ENCODE measurements at regions not wholly inside any gene's neighbourhood (a gene's known extent, or its start where the extent isn't known, plus 50 kb on each side); places are given as distances from the start of the nearest gene placed in this dataset.

- Histone ChIP-seq H3K4me3 (no peak overlapping the region), H3K27ac (ENCODE audit: control insufficient read depth, insufficient read depth) (no peak overlapping the region), H3K4me1 (ENCODE audit: control insufficient read depth, insufficient read depth, low read length) (no peaks in the 10 kb centered on the region), H3K4me2 (ENCODE audit: control insufficient read depth, insufficient read depth) (no peak overlapping the region), H3K27me3 (replicated peaks in 1 of 2; ENCODE audit: control insufficient read depth in 2 of 2, insufficient read depth in 2 of 2, low read length in 1 of 2) (no peaks in the 10 kb centered on the region), H4K20me1 (ENCODE audit: control insufficient read depth, insufficient read depth) (no peaks in the 10 kb centered on the region), H3K9me3 (replicated peaks; ENCODE audit: control insufficient read depth, insufficient read depth, low read length) (no peaks in the 10 kb centered on the region; the same call in 1 of the 3 replicates), H3K36me3 (ENCODE audit: control insufficient read depth in 2 of 2, insufficient read depth in 2 of 2, low read length in 1 of 2) (no peaks in the 10 kb centered on the region), H3K9ac (ENCODE audit: control insufficient read depth, insufficient read depth, low read length) (no peak overlapping the region), H2AFZ (ENCODE audit: control insufficient read depth, low read depth, low read length) (no peak overlapping the region), H3K79me2 (ENCODE audit: control insufficient read depth, insufficient read depth, low read length) (no peaks in the 10 kb centered on the region)
- DNase-seq (ENCODE audit: low read depth, low spot score): no peak
- TF ChIP-seq HCFC1 (IDR thresholded peaks at IDR 0.05; ENCODE audit: low read length) (no peak), MAX (IDR thresholded peaks at IDR 0.05; ENCODE audit: low read depth, low read length) (no peak), ZNF687 (IDR thresholded peaks at IDR 0.05) (no peak), FOXK2 (IDR thresholded peaks at IDR 0.05) (no peak), CREM (IDR thresholded peaks at IDR 0.05; ENCODE audit: low read depth) (no peak), SP1 (IDR thresholded peaks at IDR 0.05; ENCODE audit: low read depth, low read length) (no peak), JUNB (IDR thresholded peaks at IDR 0.05) (no peak), CREB1 (IDR thresholded peaks at IDR 0.05; ENCODE audit: low read depth) (no peak), NR2C1 (IDR thresholded peaks at IDR 0.05) (no peak), KDM1A (IDR thresholded peaks at IDR 0.05; ENCODE audit: borderline replicate concordance) (no peak), ZNF217 (IDR thresholded peaks at IDR 0.05) (no peak), KAT2A (conservative IDR thresholded peaks at IDR 0.05; ENCODE audit: control insufficient read depth, low read depth, low read length) (no peak), GATAD2B (conservative IDR thresholded peaks at IDR 0.05; ENCODE audit: low read depth) (no peak), NRF1 (conservative IDR thresholded peaks at IDR 0.05; ENCODE audit: low read depth, low read length) (no peak)
- in situ Hi-C loops (cut with MboI) (no loop called here), intact Hi-C loops (cut with micrococcal nuclease; ENCODE audit: unreplicated experiment) (no loop called here)
- POLR2A ChIA-PET: no interaction called here
- no peak for ATAC-seq
- WGBS (ENCODE audit: insufficient coverage, insufficient replicate concordance, low lambda C conversion rate, missing lambda C conversion rate): 5% methylated on average over 1 of the region's 1 CpG
- SMC1A ChIA-PET (ENCODE audit: uncharacterized antibody, unreplicated experiment): interaction anchor here (1.9 to 2.3 kb wide), 2 partner anchors 8 to 11 kb away, joined by 4 to 6 read pairs; no protein-coding TSS in a partner anchor
- RAD21 ChIA-PET (ENCODE audit: unreplicated experiment): interaction anchor here (1.4 kb wide), 1 partner anchor 8 kb away, joined by 6 read pairs; no protein-coding TSS in a partner anchor
- BruUV-seq (replicated peaks): no TSS peak
- CTCF ChIA-PET: interaction anchor here (1.1 to 3.4 kb wide), 3 partner anchors 7 to 1069 kb away, joined by 3 to 17 read pairs (median 3); no protein-coding TSS in a partner anchor
- no peak for FAIRE-seq
Measured at GRCh38 chr14:66351310-66351709, 134.9 kb upstream of the CCDC196 start.

Data from GM12878 (cell line).